ENCODE measurements at regions not wholly inside any gene's neighbourhood (a gene's known extent, or its start where the extent isn't known, plus 50 kb on each side); places are given as distances from the start of the nearest gene placed in this dataset.

DNA sequence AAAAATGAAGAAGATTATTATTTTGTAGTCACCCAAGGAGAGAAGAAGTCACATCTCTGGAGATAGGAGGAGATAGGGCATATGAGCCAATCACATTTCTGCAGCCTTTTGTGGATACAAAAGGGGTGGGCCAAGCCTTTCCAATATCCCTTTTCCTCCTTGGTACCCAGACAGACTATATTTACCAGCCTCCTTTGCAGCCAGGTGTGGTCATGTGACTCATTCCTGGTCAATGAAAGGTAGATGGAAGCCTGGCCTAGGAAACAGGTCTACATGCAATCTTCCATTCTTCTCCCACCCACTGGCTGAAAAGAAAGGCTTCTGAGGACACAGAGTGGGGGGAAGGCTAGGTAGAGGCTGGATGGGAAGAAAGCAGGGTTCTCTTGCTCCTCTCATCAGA is 58.1 kb upstream of the ERG start:
- TF ChIP-seq CTCF (conservative IDR thresholded peaks at IDR 0.05; ENCODE audit: low read length) = no peak
- no peak for TF ChIP-seq EZH2phosphoT487 (IDR thresholded peaks at IDR 0.05; ENCODE audit: borderline replicate concordance, low read depth, low read length)
